ENCODE measurements at regions not wholly inside any gene's neighbourhood (a gene's known extent, or its start where the extent isn't known, plus 50 kb on each side); places are given as distances from the start of the nearest gene placed in this dataset.
A peak's percentile ranks its signal among the peaks of the same experiment; 100 is the strongest.

DNA sequence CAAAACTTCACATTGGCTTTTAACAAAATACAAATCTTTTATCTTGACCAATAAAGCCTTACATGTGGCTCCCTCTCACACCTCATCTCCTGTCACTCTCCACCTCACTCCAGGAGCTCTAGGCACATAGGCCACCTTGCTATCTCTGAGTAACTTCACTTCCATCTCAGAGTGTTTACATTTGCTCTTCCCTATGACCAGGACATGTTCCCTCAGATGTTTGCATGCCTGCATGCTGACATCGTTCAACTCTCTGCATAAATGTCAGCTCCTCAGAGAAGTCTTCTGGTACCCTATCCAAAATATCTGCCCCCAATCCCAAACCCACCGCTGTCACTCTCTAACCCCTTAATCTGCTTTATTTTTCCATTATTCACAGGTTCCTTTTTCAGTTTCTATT, 110.9 kb downstream of the TOMM20 start:
- H2AFZ ChIP-seq (ENCODE audit: low read length): no peak overlapping the region
- H3K4me3 ChIP-seq (ENCODE audit: low read length): no peak overlapping the region
- no peaks in the 10 kb centered on the region for H4K20me1 ChIP-seq (ENCODE audit: insufficient read depth, low read depth, low read length)
- H3K9ac ChIP-seq (ENCODE audit: low read length): no peak overlapping the region
- no peaks in the 10 kb centered on the region for H3K79me2 ChIP-seq (ENCODE audit: low read length)
- H3K4me2 ChIP-seq (ENCODE audit: low read depth, low read length, poor library complexity, severe bottlenecking): no peak overlapping the region
- no peaks in the 10 kb centered on the region for H3K36me3 ChIP-seq (ENCODE audit: insufficient read depth, low read length)
- DNase-seq: no peak
- peaks cover 4% of the 10 kb centered on the region for H3K4me1 ChIP-seq (ENCODE audit: low read length)
- no peaks in the 10 kb centered on the region for H3K9me3 ChIP-seq (ENCODE audit: low read length)
- no peaks in the 10 kb centered on the region for H3K27me3 ChIP-seq (ENCODE audit: low read length)
- H3K27ac ChIP-seq (ENCODE audit: low read length): no peak overlapping the region
- H3K9me2 ChIP-seq (replicated peaks; ENCODE audit: insufficient read depth, low read length): no peaks in the 10 kb centered on the region

GRCh38 chr1:235017191-235017590, 111.4 kb downstream of the TOMM20 start:
- Histone ChIP-seq H3K9me3 (ENCODE audit: low read length) (no peaks in the 10 kb centered on the region), H3K9me2 (replicated peaks; ENCODE audit: insufficient read depth, low read length) (no peaks in the 10 kb centered on the region)

GRCh38 chr1:235015291-235015985, 113.2 kb downstream of the TOMM20 start:
- no peaks in the 10 kb centered on the region for H3K36me3 ChIP-seq (ENCODE audit: insufficient read depth, low read length)
- no peaks in the 10 kb centered on the region for H3K9me2 ChIP-seq (replicated peaks; ENCODE audit: insufficient read depth, low read length)
- no peak for DNase-seq
- H3K27me3 ChIP-seq (ENCODE audit: low read length): no peaks in the 10 kb centered on the region
- H3K4me1 ChIP-seq (ENCODE audit: low read length): peaks cover 21% of the 10 kb centered on the region
- H3K4me3 ChIP-seq (ENCODE audit: low read length): no peak overlapping the region
- H2AFZ ChIP-seq (ENCODE audit: low read length): no peak overlapping the region
- H3K4me2 ChIP-seq (ENCODE audit: low read depth, low read length, poor library complexity, severe bottlenecking): no peak overlapping the region
- no peak overlapping the region for H3K27ac ChIP-seq (ENCODE audit: low read length)
- no peaks in the 10 kb centered on the region for H3K9me3 ChIP-seq (ENCODE audit: low read length)
- no peaks in the 10 kb centered on the region for H3K79me2 ChIP-seq (ENCODE audit: low read length)
- no peak overlapping the region for H3K9ac ChIP-seq (ENCODE audit: low read length)
- no peaks in the 10 kb centered on the region for H4K20me1 ChIP-seq (ENCODE audit: insufficient read depth, low read depth, low read length)

More at GRCh38 chr1:235017191-235017590, 111.4 kb downstream of the TOMM20 start:
- no peak for DNase-seq
- Histone ChIP-seq H3K9ac (ENCODE audit: low read length) (no peak overlapping the region), H2AFZ (ENCODE audit: low read length) (no peak overlapping the region), H3K27me3 (ENCODE audit: low read length) (no peaks in the 10 kb centered on the region), H3K27ac (ENCODE audit: low read length) (no peak overlapping the region), H3K4me2 (ENCODE audit: low read depth, low read length, poor library complexity, severe bottlenecking) (no peak overlapping the region), H4K20me1 (ENCODE audit: insufficient read depth, low read depth, low read length) (no peaks in the 10 kb centered on the region), H3K4me3 (ENCODE audit: low read length) (no peak overlapping the region), H3K36me3 (ENCODE audit: insufficient read depth, low read length) (no peaks in the 10 kb centered on the region), H3K79me2 (ENCODE audit: low read length) (no peaks in the 10 kb centered on the region), H3K4me1 (ENCODE audit: low read length) (peaks cover 6% of the 10 kb centered on the region)

DNA sequence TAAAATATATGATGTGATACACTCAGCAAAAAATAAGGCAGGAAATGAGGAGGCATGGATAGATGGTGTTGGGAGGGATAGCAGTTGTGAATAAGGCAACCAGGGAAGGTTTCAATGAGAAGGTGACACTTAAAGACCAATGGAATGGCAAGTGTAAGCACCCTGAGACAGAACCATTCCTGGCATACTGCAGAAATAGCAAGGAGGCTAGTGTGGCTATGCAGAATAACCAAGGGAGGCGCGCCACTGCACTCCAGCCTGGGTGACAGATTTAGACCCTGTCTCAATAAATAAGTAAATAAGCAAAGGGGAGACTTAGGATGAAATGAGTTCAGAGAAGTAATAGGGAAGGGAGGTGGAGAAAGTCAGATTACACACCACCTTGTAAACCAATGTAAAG, 113.9 kb downstream of the TOMM20 start:
- no peak overlapping the region for H3K9ac ChIP-seq (ENCODE audit: low read length)
- peaks cover 21% of the 10 kb centered on the region for H3K4me1 ChIP-seq (ENCODE audit: low read length)
- no peak overlapping the region for H2AFZ ChIP-seq (ENCODE audit: low read length)
- no peaks in the 10 kb centered on the region for H3K36me3 ChIP-seq (ENCODE audit: insufficient read depth, low read length)
- H3K9me2 ChIP-seq (replicated peaks; ENCODE audit: insufficient read depth, low read length): no peaks in the 10 kb centered on the region
- no peak overlapping the region for H3K27ac ChIP-seq (ENCODE audit: low read length)
- H3K4me3 ChIP-seq (ENCODE audit: low read length): no peak overlapping the region
- H3K9me3 ChIP-seq (ENCODE audit: low read length): no peaks in the 10 kb centered on the region
- no peaks in the 10 kb centered on the region for H4K20me1 ChIP-seq (ENCODE audit: insufficient read depth, low read depth, low read length)
- no peaks in the 10 kb centered on the region for H3K27me3 ChIP-seq (ENCODE audit: low read length)
- no peak overlapping the region for H3K4me2 ChIP-seq (ENCODE audit: low read depth, low read length, poor library complexity, severe bottlenecking)
- DNase-seq: no peak
- H3K79me2 ChIP-seq (ENCODE audit: low read length): no peaks in the 10 kb centered on the region

- H3K27ac ChIP-seq (ENCODE audit: low read length): no peak overlapping the region
- no peak overlapping the region for H3K9ac ChIP-seq (ENCODE audit: low read length)
- H2AFZ ChIP-seq (ENCODE audit: low read length): no peak overlapping the region
- no peaks in the 10 kb centered on the region for H3K9me2 ChIP-seq (replicated peaks; ENCODE audit: insufficient read depth, low read length)
- H3K4me3 ChIP-seq (ENCODE audit: low read length): no peak overlapping the region
- no peaks in the 10 kb centered on the region for H3K9me3 ChIP-seq (ENCODE audit: low read length)
- no peaks in the 10 kb centered on the region for H3K79me2 ChIP-seq (ENCODE audit: low read length)
- DNase-seq: no peak
- no peaks in the 10 kb centered on the region for H3K36me3 ChIP-seq (ENCODE audit: insufficient read depth, low read length)
- peaks cover 28% of the 10 kb centered on the region for H3K4me1 ChIP-seq (ENCODE audit: low read length)
- no peak overlapping the region for H3K4me2 ChIP-seq (ENCODE audit: low read depth, low read length, poor library complexity, severe bottlenecking)
- H4K20me1 ChIP-seq (ENCODE audit: insufficient read depth, low read depth, low read length): no peaks in the 10 kb centered on the region
- no peaks in the 10 kb centered on the region for H3K27me3 ChIP-seq (ENCODE audit: low read length)
Measured at GRCh38 chr1:235013512-235013911, 115.1 kb downstream of the TOMM20 start.

GRCh38 chr1:235012436-235013210, 116.0 kb downstream of the TOMM20 start:
- H3K27me3 ChIP-seq (ENCODE audit: low read length): no peaks in the 10 kb centered on the region
- no peaks in the 10 kb centered on the region for H3K36me3 ChIP-seq (ENCODE audit: insufficient read depth, low read length)
- H3K9ac ChIP-seq (ENCODE audit: low read length): 0 out of 2 replicates have a peak overlapping the region, but pooled peaks have one; percentile 7
- peaks cover 28% of the 10 kb centered on the region for H3K4me1 ChIP-seq (ENCODE audit: low read length)
- H3K4me2 ChIP-seq (ENCODE audit: low read depth, low read length, poor library complexity, severe bottlenecking): no peak overlapping the region
- no peaks in the 10 kb centered on the region for H3K9me2 ChIP-seq (replicated peaks; ENCODE audit: insufficient read depth, low read length)
- no peaks in the 10 kb centered on the region for H4K20me1 ChIP-seq (ENCODE audit: insufficient read depth, low read depth, low read length)
- H3K79me2 ChIP-seq (ENCODE audit: low read length): no peaks in the 10 kb centered on the region
- H3K4me3 ChIP-seq (ENCODE audit: low read length): no peak overlapping the region
- no peaks in the 10 kb centered on the region for H3K9me3 ChIP-seq (ENCODE audit: low read length)
- no peak overlapping the region for H3K27ac ChIP-seq (ENCODE audit: low read length)
- DNase-seq: no peak
- peak overlapping the region; percentile 89 for H2AFZ ChIP-seq (ENCODE audit: low read length)

GRCh38 chr1:235011599-235012435, 116.8 kb downstream of the TOMM20 start:
- H3K9ac ChIP-seq (ENCODE audit: low read length): peak overlapping the region; percentile 20; the same call in 1 of the 2 replicates
- peaks cover 30% of the 10 kb centered on the region for H3K4me1 ChIP-seq (ENCODE audit: low read length)
- peak overlapping the region; percentile 28 for H3K4me2 ChIP-seq (ENCODE audit: low read depth, low read length, poor library complexity, severe bottlenecking)
- peak; percentile 58 for DNase-seq
- no peaks in the 10 kb centered on the region for H3K27me3 ChIP-seq (ENCODE audit: low read length)
- no peaks in the 10 kb centered on the region for H3K79me2 ChIP-seq (ENCODE audit: low read length)
- H2AFZ ChIP-seq (ENCODE audit: low read length): peak overlapping the region; percentile 89
- H3K27ac ChIP-seq (ENCODE audit: low read length): no peak overlapping the region
- H3K9me2 ChIP-seq (replicated peaks; ENCODE audit: insufficient read depth, low read length): no peaks in the 10 kb centered on the region
- no peaks in the 10 kb centered on the region for H3K9me3 ChIP-seq (ENCODE audit: low read length)
- H3K36me3 ChIP-seq (ENCODE audit: insufficient read depth, low read length): no peaks in the 10 kb centered on the region
- peak overlapping the region; percentile 15; the same call in 1 of the 2 replicates for H3K4me3 ChIP-seq (ENCODE audit: low read length)
- H4K20me1 ChIP-seq (ENCODE audit: insufficient read depth, low read depth, low read length): no peaks in the 10 kb centered on the region

Measured in Karpas-422 (cell line).